GM18907 (cell line): ENCODE measurements at regions not wholly inside any gene's neighbourhood (a gene's known extent, or its start where the extent isn't known, plus 50 kb on each side); places are given as distances from the start of the nearest gene placed in this dataset.

Source experiments
- ATAC-seq: cut with Tn5 transposase; IDR thresholded peaks from one replicate; pipeline ENCODE4 v1.9.1; 2021; ENCODE audit warnings: mild to moderate bottlenecking, moderate library complexity; ENCODE audit not compliant: unreplicated experiment

DNA sequence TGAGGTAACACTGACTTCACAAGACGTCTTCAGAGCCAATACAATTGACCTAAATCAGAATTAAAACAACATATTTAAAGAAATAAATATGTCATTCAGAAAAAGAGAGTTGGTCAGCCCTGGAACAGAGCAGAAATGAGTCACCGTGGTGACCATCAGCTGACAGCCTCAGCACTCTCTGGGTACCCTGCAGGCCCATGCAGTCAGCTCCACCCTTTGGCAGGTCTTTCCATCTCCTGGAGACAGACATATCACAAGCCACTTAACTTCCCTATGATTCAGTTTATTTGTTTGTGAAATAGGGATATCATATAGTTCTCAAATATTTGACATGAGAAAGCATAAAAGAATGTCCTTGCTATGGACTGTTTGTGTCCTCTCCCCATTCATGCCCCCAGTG is 151.6 kb upstream of the MEF2C start:
- peak; percentile 79 for ATAC-seq

DNA sequence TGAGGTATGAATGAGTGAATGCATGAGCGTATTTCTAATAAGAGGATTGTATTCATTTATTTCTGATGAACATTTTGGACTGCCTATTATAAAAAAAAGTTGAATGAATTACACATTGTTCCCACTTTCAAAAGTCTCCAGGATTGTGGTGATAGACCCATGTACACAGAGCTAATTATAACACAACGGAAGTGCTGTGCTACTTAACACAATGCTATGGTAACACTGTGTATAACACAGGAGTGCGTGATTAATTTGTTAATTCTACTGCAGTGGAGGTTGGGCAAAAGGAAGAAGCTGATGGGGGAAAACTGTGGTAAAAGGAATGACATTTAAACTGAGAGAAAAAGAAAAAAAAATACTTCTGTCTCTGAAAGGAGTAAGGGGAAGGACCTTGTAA is 147.8 kb upstream of the MEF2C start:
- ATAC-seq, result no peak

DNA sequence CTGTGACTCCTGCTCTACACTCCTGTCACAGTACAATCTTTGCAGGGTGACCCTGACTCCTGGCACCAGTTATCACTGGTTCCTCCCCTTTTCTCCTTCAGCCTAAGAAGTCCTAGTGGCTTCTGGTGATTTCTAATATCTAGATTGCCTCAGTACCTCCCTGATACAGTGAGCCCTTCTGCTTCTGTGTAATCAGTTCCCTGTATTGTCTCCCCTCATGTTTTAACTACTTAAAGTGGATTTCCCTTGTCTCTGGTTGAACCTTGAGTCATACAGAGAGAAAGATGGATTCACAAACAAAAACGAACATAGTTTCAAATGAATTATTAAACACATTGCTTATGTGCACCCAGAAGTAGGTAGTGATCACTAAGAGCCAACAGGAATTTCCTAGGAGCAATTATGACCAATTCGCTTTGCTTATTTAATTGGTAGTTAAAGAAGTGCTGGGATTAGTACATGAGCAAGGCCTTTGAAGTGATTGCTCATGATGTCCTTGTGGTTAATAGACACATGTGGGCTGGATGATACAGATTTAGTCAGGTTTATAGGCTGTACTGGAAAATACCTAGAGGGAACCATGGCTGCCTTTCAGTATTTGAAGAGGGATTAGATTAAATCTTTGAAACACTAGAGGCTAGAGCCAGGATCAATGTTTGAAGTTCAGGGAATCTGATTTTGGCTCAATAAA is 145.8 kb upstream of the MEF2C start:
- no peak for ATAC-seq

DNA sequence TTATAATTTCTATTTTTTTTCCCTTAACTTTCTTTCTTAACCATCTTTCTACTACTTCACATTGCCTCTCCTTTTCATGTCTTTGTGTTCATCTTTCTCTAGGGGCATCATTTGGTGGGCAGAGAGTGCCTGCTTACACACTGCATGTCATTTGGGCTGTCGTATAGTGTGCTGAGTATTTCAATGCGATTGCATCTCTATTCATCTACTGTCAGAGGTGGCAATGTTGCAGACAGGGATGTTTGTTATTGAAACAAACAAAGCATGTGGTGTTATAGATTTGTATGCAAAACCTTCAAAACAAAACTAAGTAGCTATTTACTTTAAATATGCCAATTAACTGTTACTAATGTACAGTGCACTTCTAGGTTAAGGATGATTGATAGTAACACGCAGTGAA is 141.1 kb upstream of the MEF2C start:
- no peak for ATAC-seq

DNA sequence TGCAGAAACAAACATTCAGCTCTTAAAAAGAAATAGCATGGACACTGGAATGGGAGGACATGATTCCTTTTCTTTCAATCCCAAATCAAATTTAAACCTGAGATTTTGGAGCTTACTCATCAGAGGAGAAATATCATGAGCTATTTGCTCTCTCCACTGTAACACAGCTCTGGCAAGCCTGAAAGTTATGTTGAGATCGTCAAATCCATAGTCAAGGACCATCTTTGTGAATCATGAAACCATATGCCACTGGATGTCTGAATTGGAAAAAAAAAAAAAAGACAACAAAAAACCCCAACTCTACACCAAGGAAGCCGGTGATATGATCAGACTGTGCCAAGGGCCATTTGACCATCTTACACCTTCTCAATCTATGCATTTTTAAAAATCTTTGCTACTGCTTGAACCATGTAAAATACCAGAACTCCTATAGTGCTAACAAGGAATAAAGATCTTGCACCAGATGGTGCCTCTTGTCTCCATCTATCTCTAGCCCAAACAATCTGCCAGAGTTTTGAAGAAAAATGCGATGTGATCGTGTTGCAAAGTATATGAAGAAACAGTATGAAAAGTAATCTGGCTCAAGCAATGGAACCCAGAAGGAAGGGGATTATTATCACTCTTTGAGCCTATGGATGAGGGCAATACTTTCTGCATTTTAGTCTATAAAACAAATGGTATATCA is 138.1 kb upstream of the MEF2C start:
- no peak for ATAC-seq

DNA sequence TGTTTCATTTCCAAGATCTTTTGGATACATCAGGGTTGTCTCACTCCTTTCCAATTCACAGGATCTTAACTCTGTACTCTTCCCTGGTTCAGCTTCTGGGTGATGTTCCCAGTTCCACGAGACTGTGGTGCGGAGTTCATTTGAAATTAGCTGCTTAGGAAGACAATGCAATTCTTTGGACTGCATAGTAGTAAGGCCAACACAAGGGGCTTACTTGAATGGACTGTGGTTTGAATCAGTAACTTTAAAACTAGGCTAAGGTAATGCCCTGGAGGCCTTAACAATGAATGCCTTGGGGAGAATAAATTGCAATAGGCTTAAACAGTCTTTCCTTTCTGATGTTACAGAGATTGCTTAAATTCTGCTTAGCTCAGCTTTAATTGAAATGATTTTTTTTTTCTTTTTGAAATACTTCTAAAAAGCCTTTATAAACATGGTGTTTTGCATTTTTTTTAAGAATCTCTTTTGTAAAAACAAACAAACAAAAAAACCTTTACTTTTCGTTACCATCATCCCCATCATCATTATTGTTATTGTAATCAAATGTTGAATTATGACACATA is 133.8 kb upstream of the MEF2C start:
- ATAC-seq, result no peak

DNA sequence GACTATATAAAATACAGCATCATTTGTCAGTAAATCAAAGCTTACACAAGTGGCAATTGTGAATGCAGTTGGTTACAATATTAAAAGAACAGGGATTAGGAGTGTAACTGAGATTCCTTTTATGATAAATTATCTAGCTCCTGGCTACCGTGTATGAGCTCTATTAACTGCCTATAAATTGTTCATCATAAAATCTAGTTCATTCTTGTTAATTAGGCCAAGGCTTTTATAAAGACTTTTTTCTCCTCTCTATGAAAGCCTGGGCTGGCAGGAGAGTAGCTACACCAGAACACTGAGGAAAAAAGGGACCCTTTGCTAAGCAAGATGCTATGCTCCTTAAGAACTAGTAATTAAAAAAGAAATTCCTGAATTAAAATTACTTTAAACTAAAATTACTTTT is 132.4 kb upstream of the MEF2C start:
- no peak for ATAC-seq

DNA sequence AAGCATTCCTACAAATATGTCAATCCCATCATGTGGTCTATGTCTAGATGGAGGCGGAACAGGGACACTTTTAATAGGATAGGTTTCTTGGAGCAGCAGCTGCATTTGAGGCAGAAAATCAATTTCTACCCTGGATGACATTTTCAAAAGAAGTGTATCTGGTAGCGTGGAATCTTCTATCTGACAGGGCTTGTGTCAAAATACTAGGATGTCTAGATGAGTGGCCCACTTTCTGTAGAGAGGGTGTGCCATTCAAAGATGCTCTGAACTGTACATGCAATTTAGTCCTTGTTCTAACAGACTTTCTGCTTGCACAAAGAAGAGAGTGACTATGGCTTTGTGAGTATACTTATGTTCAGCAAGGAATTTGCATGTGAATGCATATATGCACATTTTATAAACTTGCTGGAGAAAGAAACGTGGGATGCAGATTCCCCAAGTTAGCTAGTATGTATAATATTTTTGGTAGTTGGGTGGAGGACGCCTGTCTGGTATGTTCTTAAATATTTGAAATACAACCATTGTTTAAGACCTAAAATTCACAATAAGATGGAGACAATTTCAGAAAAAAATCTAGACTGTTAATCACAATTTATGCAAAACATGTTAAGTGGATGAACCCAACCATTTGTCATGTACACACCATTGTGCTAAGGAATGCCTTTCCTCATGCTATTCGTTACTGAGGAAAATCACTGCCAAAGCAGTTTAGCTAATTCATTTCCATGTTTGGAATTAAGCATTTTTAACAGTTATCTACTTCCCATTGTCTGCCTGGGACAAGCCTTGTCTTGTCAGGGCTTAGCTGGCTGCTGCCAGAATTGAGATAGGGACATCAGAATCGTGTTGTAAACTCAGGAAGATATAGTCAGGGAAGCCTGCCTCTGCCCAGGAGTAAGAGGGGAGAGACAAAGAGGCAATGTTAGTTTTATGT is 129.1 kb upstream of the MEF2C start:
- ATAC-seq, result no peak

DNA sequence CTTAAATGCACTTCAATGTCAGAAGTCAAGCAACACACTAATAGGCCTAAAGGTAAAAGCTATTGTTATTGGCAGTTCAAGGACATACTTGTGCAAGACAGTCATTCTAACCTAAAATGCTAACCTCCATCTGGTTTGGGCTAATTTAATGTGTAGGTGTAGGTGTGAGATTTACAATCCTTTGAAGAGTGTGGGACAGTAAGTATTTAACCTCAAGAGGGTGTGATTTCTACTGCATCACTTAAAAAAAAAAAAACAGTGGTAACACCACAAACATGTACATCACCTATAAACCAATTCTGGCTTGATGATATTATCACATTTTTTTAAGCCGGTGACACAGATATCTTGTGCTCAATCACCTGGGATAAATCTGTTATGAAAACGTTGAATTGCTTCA is 127.5 kb upstream of the MEF2C start:
- ATAC-seq, result no peak

DNA sequence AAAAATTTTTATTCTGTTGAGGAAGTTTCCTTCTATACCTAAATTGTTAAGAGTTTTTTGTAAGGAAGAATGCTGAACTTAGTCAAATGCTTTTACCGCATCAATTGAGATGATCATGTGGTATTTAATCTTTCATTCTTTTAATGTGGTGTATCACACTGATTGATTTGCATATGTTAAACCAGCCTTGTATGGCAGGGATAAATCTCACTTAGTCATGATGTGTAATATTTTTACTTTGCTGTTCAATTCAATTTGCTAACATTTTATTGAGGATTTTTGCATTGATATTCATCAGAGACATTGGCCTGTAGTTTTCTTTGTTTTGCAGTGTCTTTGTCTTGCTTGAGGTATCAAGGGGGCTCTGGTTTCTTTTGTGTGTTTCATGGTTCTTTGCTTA is 125.3 kb upstream of the MEF2C start:
- no peak for ATAC-seq

DNA sequence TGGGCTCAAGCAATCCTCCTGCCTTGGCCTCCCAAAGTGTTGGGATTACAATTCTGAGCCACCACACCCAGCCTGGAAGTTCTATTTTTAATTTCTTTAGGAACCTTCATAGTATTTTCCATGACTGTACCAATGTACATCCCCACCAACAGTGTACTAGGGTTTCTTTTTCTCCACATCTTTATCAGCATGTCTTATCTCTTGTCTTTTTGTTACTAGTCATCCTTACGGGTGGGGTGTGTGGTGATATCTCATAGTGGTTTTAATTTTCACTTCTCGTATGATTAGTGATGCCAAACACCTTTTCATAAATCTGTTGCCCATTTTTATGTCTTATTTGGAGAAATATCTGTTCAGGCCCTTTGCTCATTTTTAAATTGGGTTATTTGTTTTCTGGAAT is 123.0 kb upstream of the MEF2C start:
- no peak for ATAC-seq

DNA sequence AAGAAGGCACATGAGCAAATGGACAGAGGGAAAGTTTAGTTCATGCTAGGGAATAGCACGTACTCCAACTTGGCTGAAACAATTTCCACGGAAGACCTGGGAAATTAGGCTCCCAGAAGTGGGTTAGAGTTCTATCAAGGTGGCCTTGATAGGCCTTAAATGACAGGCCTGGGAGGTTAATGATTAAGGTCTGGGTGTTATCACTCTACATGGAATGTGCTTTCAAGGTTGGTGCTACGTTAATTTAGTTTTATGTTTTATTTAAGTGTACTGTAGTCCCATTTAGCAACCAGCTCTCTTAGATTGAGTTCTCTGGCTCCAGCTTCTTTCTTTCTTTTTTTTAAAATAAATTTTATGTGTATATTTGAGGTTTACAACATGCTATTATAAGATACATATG is 121.4 kb upstream of the MEF2C start:
- no peak for ATAC-seq

DNA sequence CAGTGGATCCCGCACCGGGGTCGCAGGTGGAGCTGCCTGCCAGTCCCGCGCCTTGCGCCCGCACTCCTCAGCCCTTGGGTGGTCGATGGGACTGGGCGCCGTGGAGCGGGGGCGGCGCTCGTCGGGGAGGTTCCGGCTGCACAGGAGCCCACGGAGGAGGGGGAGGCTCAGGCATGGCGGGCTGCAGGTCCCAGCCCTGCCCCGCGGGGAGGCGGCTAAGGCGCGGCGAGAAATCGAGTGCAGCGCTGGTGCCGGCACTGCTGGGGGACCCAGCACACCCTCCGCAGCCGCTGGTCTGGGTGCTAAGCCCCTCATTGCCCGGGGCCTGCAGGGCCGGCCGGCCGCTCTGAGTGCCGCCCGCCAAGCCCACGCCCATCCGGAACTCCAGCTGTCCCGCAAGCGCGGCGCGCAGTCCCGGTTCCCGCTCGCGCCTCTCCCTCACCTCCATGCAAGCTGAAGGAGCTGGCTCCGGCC is 120.6 kb upstream of the MEF2C start:
- ATAC-seq, result no peak

DNA sequence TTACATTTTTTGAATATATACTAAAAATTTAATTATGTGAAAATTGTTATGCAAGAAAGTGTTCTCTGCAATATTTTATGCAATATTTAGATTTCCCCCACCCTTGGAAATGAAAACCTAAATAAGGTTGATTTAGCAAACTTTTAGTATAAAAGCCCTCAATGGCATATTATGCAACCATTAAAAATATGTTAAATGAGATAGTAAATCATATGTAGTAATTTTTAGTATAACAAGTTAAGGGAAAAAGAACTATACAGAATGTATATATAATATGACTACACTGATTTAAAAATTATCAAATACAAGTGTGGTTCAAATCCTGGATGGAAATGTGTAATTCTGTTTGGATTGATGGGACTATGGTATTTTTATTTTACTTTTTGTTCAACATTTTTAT is 116.9 kb upstream of the MEF2C start:
- ATAC-seq, result no peak

DNA sequence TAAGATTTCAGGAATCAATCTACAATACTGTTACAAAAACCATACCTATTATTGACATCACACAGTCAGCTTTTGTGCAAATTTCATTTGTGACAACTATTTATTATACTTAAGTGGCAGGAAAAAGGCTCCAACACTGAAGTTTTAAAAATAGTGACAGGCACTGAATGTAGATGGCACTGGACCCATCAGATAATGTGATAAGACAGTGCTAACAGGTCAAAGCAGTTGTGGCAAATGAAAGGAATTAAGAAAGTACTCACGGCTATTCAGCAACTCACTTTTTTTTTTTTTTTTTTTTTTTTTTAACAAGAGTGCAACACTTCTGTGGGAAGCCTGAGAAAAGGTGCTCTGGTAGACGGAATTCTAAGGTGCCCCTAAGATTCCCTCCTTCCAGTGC is 115.0 kb upstream of the MEF2C start:
- ATAC-seq, result no peak

DNA sequence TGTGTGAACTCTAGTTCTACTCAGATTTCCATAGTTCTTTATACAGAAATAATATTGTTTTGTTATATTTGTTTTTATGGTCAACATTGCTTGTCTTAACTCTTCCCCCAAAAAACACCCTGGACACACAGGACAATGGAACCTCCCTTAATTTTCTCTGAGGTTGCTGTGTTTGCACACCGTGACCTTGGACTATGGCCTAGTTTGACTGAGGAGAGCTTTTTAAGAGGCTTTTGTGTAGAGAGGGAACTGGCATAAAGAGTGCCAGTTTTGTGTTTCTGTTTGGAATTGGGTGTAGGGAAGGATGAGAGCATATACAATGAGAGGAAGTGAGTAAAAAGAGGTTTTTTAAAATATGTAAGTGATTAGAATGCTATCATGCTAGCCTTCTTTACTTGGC is 101.1 kb upstream of the MEF2C start:
- ATAC-seq, result no peak

DNA sequence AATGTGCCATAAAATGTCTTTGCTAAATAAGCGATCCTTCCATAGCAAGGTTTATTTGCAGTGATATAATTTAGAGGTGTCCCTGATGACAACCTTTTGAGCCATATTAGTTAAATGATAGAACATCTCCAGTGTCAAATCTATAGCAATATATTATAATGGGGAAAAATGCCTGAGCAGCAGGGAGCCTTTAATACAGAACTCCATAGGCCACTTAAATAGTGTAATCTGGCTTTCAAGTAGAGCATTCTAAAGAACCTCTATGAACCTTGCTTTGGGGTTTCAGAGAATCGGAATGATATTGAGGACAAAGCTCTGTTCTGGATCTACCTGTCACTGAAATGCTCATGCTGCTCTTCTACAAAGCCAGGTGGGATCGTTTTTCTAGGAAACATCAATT is 96.7 kb upstream of the MEF2C start:
- no peak for ATAC-seq

DNA sequence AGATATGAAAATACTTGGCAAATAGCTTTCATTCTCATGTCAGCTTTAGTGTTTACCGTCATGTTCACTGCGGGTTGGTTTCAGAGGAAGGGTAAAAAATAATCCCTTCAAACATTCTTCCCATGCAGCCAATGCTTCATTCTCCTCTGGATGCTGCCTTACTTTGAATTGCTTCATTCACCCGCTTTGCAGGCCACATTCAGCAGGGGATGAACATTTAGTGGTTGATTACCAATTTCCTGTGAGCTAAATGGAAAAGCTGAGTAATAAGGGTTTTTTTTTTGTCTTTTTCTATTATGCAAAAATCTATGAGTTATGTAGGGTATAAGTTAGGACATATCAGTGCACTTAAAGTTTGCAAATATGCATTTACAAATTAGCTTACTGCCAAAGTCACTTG is 96.3 kb upstream of the MEF2C start:
- ATAC-seq, result peak; percentile 73

DNA sequence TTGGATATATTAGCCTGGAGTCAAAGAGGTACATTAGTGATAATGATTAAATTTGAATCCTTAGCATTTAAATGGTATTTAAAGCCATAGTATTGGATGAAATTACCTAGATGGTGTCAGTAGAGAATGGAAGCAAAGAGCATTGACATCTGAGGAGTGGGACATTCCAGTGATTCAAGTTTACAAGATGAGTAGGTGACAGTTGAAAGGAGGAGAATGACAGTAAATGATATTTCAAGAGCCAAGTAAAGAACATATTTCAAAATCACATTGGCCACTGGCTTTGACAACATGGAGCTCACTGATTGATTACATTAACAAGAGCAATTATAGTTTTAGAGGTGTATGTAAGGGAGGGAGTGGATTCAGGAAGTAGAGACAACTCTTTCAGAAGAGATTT is 93.9 kb upstream of the MEF2C start:
- no peak for ATAC-seq

DNA sequence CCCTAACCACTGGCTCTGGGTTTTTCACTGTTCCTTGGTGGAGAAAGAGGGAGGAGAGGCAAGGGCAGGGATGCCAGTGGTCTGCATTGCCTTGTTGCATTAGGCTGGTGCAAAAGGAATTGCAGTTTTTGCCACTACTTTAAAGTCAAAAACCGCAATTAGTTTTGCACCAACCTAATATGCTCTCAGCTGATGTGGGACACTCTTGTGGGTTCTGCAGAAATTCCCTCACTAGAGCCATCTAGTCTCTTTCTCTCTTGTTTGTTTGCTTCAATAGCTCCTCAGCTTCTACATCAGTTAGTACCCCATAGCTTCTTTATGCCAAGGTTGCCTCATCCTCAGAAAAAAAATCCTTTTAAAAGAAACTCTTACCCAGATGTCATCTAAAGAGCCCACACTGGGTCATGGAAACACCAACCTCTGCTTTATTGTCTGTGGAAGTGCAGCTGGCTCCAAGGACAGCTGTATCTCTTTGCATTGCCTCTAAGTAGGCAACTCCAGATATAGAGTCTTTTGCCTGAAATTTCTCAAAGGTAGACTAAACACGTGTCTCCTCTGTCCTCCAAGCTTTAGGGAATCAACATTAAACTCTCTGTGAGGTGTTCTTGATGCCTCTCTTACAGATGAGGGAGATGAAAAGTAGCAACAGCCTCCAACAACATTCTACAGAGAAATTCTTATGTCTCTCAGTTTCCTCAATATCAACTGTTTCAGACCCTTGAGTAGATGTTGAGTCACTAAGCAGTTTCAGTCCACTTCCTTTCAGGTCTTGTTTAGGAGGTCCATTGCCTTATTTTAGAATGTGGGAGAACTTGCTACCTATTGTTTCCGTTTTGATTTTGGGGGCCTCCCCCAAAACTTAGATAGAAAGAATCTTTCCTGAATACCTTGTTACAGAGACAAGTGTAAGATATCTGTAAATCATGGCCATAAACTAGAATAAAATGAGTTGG is 84.9 kb upstream of the MEF2C start:
- no peak for ATAC-seq
